Muscle of leg (tissue), 3 donors: ENCODE measurements at regions not wholly inside any gene's neighbourhood (a gene's known extent, or its start where the extent isn't known, plus 50 kb on each side); places are given as distances from the start of the nearest gene placed in this dataset.
"Not testable (repeated sequence)": the region's sequence is repeated elsewhere in the genome, so short reads cannot be mapped to it uniquely, and the experiment has no call there.

ENCODE experiments used
- DNase-seq: peaks from one replicate; pipeline ENCODE4 v3.0.0; 2013
- H3K27ac ChIP-seq: one replicate; pipeline ENCODE4 v1.5.1; 2013; ENCODE audit warnings: mild to moderate bottlenecking, low read length, control low read depth
- H3K27me3 ChIP-seq: one replicate; pipeline ENCODE4 v1.6.1; 2013; ENCODE audit warnings: low read length; ENCODE audit not compliant: control insufficient read depth, insufficient read depth
- H3K36me3 ChIP-seq: one replicate; pipeline ENCODE4 v1.6.1; 2013; ENCODE audit warnings: low read length; ENCODE audit not compliant: control insufficient read depth, insufficient read depth
- H3K4me1 ChIP-seq: one replicate; pipeline ENCODE4 v1.6.1; 2013; ENCODE audit warnings: low read length; ENCODE audit not compliant: control insufficient read depth, insufficient read depth
- H3K4me3 ChIP-seq: one replicate; pipeline ENCODE4 v1.5.1; 2013; ENCODE audit warnings: low read length, control low read depth
- H3K9me3 ChIP-seq: replicated peaks from 2 replicates; pipeline ENCODE4 v1.6.1; 2013; ENCODE audit warnings: low read depth, low read length; ENCODE audit not compliant: control insufficient read depth
- WGBS: methylation state at CpG from one replicate; pipeline ENCODE4 v1.1.5; 2013; ENCODE audit warnings: missing lambda C conversion rate; ENCODE audit not compliant: insufficient coverage; 5-methylcytosine and 5-hydroxymethylcytosine counted together

DNA sequence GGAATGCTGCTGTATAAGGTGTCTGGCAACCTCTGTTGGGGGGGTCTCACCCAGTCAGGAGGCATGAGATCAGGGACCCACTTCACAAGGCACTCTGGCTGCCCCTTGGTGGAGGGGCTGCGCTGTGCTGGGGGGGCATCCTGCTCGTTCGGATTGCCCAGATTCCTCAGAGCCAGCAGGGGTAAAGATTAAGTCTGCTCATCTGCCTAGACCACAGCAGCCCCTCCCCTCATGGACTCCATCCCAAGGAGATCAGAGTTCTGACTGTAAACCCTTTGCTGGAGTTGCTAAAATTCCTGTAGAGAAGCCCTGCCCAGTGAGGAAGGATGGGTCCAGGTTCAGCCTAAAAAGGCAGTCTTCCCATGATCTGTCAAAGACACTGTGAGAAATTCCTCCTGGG, 262.0 kb upstream of the C9orf72 start:
- 89% methylated on average over 3 of the region's 3 CpGs for WGBS
- Histone ChIP-seq H3K4me3 (no peak overlapping the region), H3K9me3 (no peaks in the 10 kb centered on the region), H3K27ac (no peak overlapping the region), H3K36me3 (no peaks in the 10 kb centered on the region), H3K4me1 (no peaks in the 10 kb centered on the region), H3K27me3 (no peaks in the 10 kb centered on the region)
- no peak for DNase-seq

DNA sequence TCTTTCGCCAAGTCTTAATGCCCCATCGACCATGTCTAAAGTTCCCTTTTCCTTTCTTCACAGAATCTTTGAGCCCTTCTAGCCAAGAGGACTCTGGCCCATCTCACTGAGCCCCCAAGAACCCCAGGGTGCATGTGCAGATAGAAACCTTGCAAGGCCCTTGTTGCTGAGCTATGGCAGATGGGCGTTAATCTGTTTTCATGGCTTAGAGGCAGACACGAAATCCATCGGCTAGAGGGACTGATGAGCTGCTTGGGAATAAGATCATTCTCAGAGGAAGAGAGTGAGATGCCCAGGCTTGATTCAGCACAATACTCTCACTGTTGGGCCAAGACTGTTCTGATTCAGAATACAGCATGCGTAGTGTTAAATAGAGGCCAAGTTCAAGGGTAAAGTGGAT, 262.5 kb upstream of the C9orf72 start:
- Histone ChIP-seq H3K4me3 (no peak overlapping the region), H3K4me1 (no peaks in the 10 kb centered on the region), H3K27me3 (no peaks in the 10 kb centered on the region), H3K27ac (no peak overlapping the region), H3K9me3 (no peaks in the 10 kb centered on the region), H3K36me3 (no peaks in the 10 kb centered on the region)
- 71% methylated on average over 6 of the region's 6 CpGs for WGBS
- DNase-seq, result no peak

DNA sequence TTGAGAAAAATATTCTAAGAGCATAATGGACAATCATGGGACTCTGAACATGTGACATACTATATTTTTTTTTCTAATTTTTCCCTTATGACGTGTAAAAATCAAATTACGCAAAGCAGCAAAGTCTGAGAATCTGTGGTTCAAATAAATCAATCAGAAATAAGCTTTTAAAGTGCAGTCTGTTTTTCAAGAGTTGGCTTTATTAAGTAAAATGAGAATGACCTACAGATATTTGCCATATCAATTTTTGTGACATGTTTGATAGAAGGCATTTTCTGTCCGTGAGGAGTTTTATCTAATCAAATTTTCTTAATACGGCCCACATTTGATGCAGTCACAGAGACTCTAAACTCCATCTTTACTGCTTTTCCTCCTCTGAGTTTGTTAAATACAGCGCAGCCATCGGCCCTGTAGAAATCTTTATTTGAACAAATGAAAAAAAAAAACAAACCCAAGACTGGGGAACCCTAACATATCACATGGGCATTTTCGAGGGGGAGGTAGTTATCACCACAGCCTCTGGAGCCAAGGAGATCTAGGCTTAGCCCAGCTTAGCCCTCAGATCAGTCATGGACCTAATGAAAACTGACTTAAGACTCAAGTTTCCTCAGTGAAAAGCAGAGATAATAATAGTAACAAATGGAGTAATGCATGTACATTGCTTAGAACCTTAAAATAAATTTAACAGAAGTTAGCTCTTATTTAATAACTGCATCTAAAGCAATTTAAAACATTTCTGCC, 263.6 kb upstream of the C9orf72 start:
- no peaks in the 10 kb centered on the region for H3K36me3 ChIP-seq
- no peak overlapping the region for H3K4me3 ChIP-seq
- WGBS, result no CpG with 5 or more reads among the region's 7 CpGs
- H3K27me3 ChIP-seq, result no peaks in the 10 kb centered on the region
- no peaks in the 10 kb centered on the region for H3K4me1 ChIP-seq
- no peak for DNase-seq
- no peaks in the 10 kb centered on the region for H3K9me3 ChIP-seq
- no peak overlapping the region for H3K27ac ChIP-seq

DNA sequence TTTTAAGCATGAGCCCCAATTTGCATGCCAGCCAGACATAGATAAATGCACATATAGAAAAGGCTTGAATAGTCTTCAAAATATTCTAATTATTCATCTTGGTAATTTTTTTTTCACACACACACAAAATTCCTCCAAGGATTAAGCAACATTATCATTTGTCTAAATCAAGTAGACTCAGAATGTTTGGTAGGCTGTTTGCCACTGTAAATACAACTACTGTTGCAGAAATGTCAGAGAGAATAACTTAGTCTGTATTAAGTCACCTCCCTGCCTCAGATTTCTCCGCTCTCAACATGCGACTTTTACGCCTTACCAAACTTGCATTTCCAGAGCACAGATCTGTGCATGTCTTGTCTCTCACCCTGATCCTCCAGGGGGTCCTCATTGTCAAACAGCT, 265.6 kb upstream of the C9orf72 start:
- no peaks in the 10 kb centered on the region for H3K9me3 ChIP-seq
- H3K4me1 ChIP-seq, result no peaks in the 10 kb centered on the region
- DNase-seq, result no peak
- WGBS, result 97% methylated on average over 3 of the region's 3 CpGs
- no peaks in the 10 kb centered on the region for H3K27me3 ChIP-seq
- no peaks in the 10 kb centered on the region for H3K36me3 ChIP-seq
- no peak overlapping the region for H3K4me3 ChIP-seq
- no peak overlapping the region for H3K27ac ChIP-seq

DNA sequence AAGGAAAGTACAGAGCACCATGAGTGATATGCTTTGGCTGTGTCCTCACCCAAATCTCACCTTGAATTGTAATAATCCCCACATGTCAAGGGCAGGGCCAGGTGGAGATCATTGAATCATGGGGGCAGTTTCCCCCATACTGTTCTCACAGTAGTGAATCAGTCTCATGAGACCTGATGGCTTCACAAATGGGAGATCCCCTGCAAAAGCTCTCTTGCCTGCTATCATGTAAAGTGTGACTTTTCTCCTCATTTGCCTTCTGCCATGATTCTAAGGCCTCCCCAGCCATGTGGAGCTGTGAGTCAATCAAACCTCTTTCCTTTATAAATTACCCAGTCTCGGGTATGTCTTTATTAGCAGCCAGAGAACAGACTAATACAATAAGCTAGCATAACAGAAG, 266.5 kb upstream of the C9orf72 start:
- not testable (repeated sequence) for DNase-seq, H3K27me3 ChIP-seq
- WGBS, result no CpG with 5 or more reads among the region's 1 CpG

DNA sequence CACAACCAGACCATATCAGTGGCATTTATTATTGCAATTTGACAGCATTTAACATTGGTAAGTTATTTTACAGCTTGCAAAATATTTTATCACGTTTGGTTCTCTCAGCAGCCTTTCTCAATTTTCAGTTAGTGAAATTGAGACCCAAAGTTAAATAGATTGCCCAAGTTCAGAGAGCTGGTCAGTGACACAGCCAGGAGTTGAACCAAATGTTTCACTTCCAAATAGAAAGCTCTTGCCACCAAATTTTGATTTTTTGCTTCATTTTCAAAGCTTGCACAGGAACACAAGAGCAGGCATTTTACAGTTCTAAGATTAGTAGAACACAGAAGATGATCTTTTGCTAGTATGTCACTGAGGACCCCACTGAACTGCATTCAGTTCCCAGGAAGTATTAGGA, 271.5 kb upstream of the C9orf72 start:
- Histone ChIP-seq H3K27me3 (no peaks in the 10 kb centered on the region), H3K9me3 (no peaks in the 10 kb centered on the region), H3K36me3 (no peaks in the 10 kb centered on the region), H3K4me3 (no peak overlapping the region), H3K27ac (no peak overlapping the region), H3K4me1 (no peaks in the 10 kb centered on the region)
- 40% methylated on average over 1 of the region's 1 CpG for WGBS
- DNase-seq, result no peak

More for the DNA sequence above, 266.5 kb upstream of the C9orf72 start:
- not testable (repeated sequence) for H3K27ac ChIP-seq, H3K9me3 ChIP-seq, H3K36me3 ChIP-seq, H3K4me1 ChIP-seq, H3K4me3 ChIP-seq

DNA sequence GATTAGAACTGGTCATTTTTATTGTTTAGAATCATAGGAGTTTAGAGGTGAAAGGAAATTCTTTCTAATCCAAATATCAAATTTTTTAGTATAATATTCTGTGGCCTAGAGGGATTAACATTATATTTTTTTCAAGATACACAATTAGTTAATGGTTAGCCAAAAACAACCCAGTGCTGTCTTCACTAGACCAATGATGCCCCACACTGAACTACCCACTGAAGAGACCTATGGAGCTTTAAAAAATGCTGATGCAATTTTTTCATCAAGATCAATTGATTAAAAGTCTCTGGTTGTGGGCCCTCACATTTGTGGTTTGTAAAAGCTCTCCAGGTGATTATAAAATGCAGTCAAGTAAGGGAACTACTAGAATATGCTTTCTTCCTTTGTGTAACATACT, 274.1 kb upstream of the C9orf72 start:
- no peak for DNase-seq
- no peaks in the 10 kb centered on the region for H3K27me3 ChIP-seq
- no peaks in the 10 kb centered on the region for H3K36me3 ChIP-seq
- no peaks in the 10 kb centered on the region for H3K4me1 ChIP-seq
- H3K27ac ChIP-seq, result no peak overlapping the region
- no peak overlapping the region for H3K4me3 ChIP-seq
- no peaks in the 10 kb centered on the region for H3K9me3 ChIP-seq

DNA sequence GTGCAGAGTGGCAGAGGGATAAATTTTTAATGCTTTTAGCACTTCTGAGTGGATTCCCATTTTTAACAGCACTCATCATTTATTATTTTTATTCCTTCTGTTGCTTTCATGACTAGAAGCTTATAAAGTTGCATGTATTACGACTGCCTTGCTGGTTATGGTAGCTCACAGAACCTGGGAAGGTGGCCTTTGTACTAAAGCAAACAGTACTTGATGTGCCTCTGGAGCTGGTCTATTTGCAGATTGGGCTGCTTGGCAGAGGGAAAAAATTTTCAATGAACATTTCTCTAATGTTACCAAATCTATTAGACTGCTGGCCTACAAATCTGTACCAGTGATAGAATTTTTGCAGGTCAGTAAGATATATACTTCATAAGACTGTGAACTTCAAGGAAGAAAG, 274.5 kb upstream of the C9orf72 start:
- Histone ChIP-seq H3K27ac (no peak overlapping the region), H3K4me3 (no peak overlapping the region), H3K4me1 (no peaks in the 10 kb centered on the region), H3K27me3 (no peaks in the 10 kb centered on the region), H3K36me3 (no peaks in the 10 kb centered on the region), H3K9me3 (no peaks in the 10 kb centered on the region)
- no peak for DNase-seq
- no CpG with 5 or more reads among the region's 1 CpG for WGBS

DNA sequence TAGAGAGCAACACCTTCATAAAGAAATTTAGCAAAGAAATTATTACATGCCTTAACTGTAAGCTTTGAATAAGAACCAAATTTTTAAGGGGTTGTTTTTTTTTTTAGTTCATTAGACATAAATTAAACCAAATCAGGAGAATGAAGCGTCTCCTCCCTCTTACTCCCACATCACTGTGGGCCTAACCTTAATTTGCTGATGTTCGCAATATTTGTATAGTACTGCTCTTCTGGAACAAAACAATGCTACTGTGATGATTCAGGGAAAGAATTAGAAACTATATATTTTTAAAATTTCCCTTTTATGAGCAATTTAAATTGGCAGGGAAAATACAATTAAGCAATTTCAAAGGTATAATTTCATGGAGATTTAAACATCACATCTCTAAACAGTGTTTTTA, 275.0 kb upstream of the C9orf72 start:
- WGBS, result no CpG with 5 or more reads among the region's 2 CpGs
- Histone ChIP-seq H3K9me3 (no peaks in the 10 kb centered on the region), H3K27ac (no peak overlapping the region), H3K27me3 (no peaks in the 10 kb centered on the region), H3K4me3 (no peak overlapping the region), H3K4me1 (no peaks in the 10 kb centered on the region), H3K36me3 (no peaks in the 10 kb centered on the region)
- DNase-seq, result no peak

DNA sequence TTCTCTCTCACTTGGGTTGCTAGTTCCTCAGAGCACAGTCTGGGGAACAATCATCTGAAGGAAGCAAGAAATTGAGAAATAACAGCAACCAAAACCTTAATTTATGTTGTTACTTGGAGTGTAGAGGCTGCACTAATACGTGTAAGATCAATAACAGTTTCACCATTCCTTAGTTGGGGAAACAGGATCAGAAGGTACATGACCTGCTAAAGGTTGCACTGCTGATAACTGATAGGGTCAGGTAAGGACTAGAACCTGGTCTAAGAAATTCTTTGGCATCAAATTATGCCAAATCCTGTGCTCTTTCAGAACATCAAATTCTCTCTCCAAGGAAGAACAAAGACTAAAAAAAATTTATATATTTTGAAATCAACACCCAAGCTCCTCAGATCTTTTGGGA, 278.6 kb upstream of the C9orf72 start:
- no peak overlapping the region for H3K4me3 ChIP-seq
- no peak overlapping the region for H3K27ac ChIP-seq

DNA sequence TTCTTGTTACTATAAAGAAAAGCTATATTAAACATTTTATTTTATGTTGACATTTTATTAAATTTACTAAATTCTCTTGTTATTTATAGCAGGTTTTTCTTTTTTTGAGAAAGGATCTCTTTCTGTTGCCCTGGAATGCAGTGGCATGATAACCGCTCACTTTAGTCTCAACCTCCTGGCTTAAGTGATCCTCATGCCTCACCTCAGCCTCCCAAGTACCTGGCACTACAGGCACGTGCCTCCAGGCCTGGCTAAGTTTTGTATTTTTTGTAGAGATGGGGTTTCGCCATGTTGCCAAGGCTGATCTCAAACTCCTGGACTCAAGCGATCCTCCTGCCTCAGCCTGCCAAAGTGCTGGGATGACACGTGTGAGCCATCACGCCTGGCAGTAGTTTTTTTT, 280.2 kb upstream of the C9orf72 start:
- no peaks in the 10 kb centered on the region for H3K36me3 ChIP-seq
- no peaks in the 10 kb centered on the region for H3K27me3 ChIP-seq
- no peak overlapping the region for H3K27ac ChIP-seq
- WGBS, result no CpG with 5 or more reads among the region's 6 CpGs
- no peaks in the 10 kb centered on the region for H3K9me3 ChIP-seq
- no peaks in the 10 kb centered on the region for H3K4me1 ChIP-seq
- no peak for DNase-seq
- H3K4me3 ChIP-seq, result no peak overlapping the region

More for the DNA sequence above, 278.6 kb upstream of the C9orf72 start:
- H3K36me3 ChIP-seq, result no peaks in the 10 kb centered on the region
- no peaks in the 10 kb centered on the region for H3K27me3 ChIP-seq
- no peaks in the 10 kb centered on the region for H3K9me3 ChIP-seq
- no CpG with 5 or more reads among the region's 1 CpG for WGBS
- H3K4me1 ChIP-seq, result no peaks in the 10 kb centered on the region
- DNase-seq, result no peak
